Brain microvascular endothelial cell (primary cell): ENCODE measurements at regions not wholly inside any gene's neighbourhood (a gene's known extent, or its start where the extent isn't known, plus 50 kb on each side); places are given as distances from the start of the nearest gene placed in this dataset.
"Not testable (repeated sequence)": the region's sequence is repeated elsewhere in the genome, so short reads cannot be mapped to it uniquely, and the experiment has no call there.

ENCODE experiments used
- DNase-seq: peaks from one replicate; pipeline ENCODE4 v3.0.0-alpha.2; 2020
- H3K27ac ChIP-seq: fragments of 250-450 bp; sonication (Bioruptor Pico); 2 replicates; pipeline ENCODE4 v1.5.1; 2020; ENCODE audit warnings: mild to moderate bottlenecking, moderate library complexity
- H3K27me3 ChIP-seq: fragments of 250-450 bp; sonication (Bioruptor Pico); replicated peaks from 2 replicates; pipeline ENCODE4 v1.5.1; 2020; ENCODE audit warnings: mild to moderate bottlenecking
- H3K36me3 ChIP-seq: fragments of 250-450 bp; sonication (Bioruptor Pico); replicated peaks from 2 replicates; pipeline ENCODE4 v1.5.1; 2020; ENCODE audit warnings: mild to moderate bottlenecking
- H3K4me3 ChIP-seq: 2 replicates; pipeline ENCODE4 v1.5.1; 2011; ENCODE audit warnings: low read depth, mild to moderate bottlenecking, control low read depth, low read length, moderate library complexity
- CTCF ChIP-seq: IDR thresholded peaks from 2 replicates; pipeline ENCODE4 v1.5.1; 2011; ENCODE audit warnings: low read depth, mild to moderate bottlenecking, moderate library complexity, low read length, control low read depth, inconsistent platforms; ENCODE audit errors: missing control alignments
- in situ Hi-C: cut with HindIII; loops from 2 replicates; pipeline ENCODE4 v1.10.0; 2017; ENCODE audit warnings: low sequenced_read_pairs, low pct_ligation_motif_present

- no peak for DNase-seq
These were observed 111.3 kb upstream of the GMNC start for GRCh38 chr3:190973771-190974170.

GRCh38 chr3:190972840-190973270 is 110.4 kb upstream of the GMNC start:
- Histone ChIP-seq H3K4me3 (no peak overlapping the region), H3K27ac (no peak overlapping the region), H3K36me3 (no peaks in the 10 kb centered on the region), H3K27me3 (no peaks in the 10 kb centered on the region)
- in situ Hi-C loops: no loop called here
- no peak for DNase-seq
- no peak for TF ChIP-seq CTCF

More at GRCh38 chr3:190973771-190974170, 111.3 kb upstream of the GMNC start:
- no peak for TF ChIP-seq CTCF
- in situ Hi-C loops: no loop called here
- no peaks in the 10 kb centered on the region for H3K27me3 ChIP-seq
- H3K27ac ChIP-seq: no peak overlapping the region
- H3K4me3 ChIP-seq: no peak overlapping the region
- H3K36me3 ChIP-seq: no peaks in the 10 kb centered on the region

- no peak overlapping the region for H3K4me3 ChIP-seq
- H3K27me3 ChIP-seq: no peaks in the 10 kb centered on the region
- no peaks in the 10 kb centered on the region for H3K36me3 ChIP-seq
- in situ Hi-C loops: no loop called here
- no peak for DNase-seq
- no peak overlapping the region for H3K27ac ChIP-seq
- no peak for TF ChIP-seq CTCF
These were observed 109.7 kb upstream of the GMNC start for GRCh38 chr3:190972196-190972595.

- no peaks in the 10 kb centered on the region for H3K36me3 ChIP-seq
- no peak for DNase-seq
- no peak overlapping the region for H3K4me3 ChIP-seq
- TF ChIP-seq CTCF: no peak
- in situ Hi-C loops: no loop called here
- no peak overlapping the region for H3K27ac ChIP-seq
- H3K27me3 ChIP-seq: no peaks in the 10 kb centered on the region
These were observed 108.1 kb upstream of the GMNC start for GRCh38 chr3:190970560-190970959.

GRCh38 chr3:190968616-190969015 is 106.1 kb upstream of the GMNC start:
- H3K27me3 ChIP-seq: no peaks in the 10 kb centered on the region
- H3K36me3 ChIP-seq: no peaks in the 10 kb centered on the region
- in situ Hi-C loops: no loop called here
- no peak overlapping the region for H3K4me3 ChIP-seq
- no peak for TF ChIP-seq CTCF
- no peak for DNase-seq
- no peak overlapping the region for H3K27ac ChIP-seq

- H3K36me3 ChIP-seq, H3K27ac ChIP-seq, H3K27me3 ChIP-seq, DNase-seq, in situ Hi-C loops: not testable (repeated sequence)
- peak overlapping the region; percentile 26 for H3K4me3 ChIP-seq
These were observed 102.4 kb upstream of the GMNC start for GRCh38 chr3:190964931-190965330.
